OCI-M2 (cell line): ENCODE measurements at regions not wholly inside any gene's neighbourhood (a gene's known extent, or its start where the extent isn't known, plus 50 kb on each side); places are given as distances from the start of the nearest gene placed in this dataset.

Experiments used
- DNase-seq: peaks from one replicate; lab custom pipeline; 2025; ENCODE audit not compliant: unreplicated experiment; lab: John Stamatoyannopoulos, UW

GRCh38 chr1:60234776-60235175, 161.2 kb upstream of the C1orf87 start:
- no peak for DNase-seq

- DNase-seq = no peak
Observed at GRCh38 chr1:60229821-60230220, 156.3 kb upstream of the C1orf87 start.

GRCh38 chr1:60228041-60228491, 154.5 kb upstream of the C1orf87 start:
- no peak for DNase-seq

- DNase-seq = no peak
Observed at GRCh38 chr1:60227601-60228000, 154.0 kb upstream of the C1orf87 start.

GRCh38 chr1:60225486-60225885, 151.9 kb upstream of the C1orf87 start:
- no peak for DNase-seq

- DNase-seq = no peak
Observed at GRCh38 chr1:60224523-60224922, 151.0 kb upstream of the C1orf87 start.

GRCh38 chr1:60223158-60223557, 149.6 kb upstream of the C1orf87 start:
- no peak for DNase-seq

- no peak for DNase-seq
Observed at GRCh38 chr1:60222360-60223115, 149.0 kb upstream of the C1orf87 start.

GRCh38 chr1:60213253-60213652, 139.7 kb upstream of the C1orf87 start:
- no peak for DNase-seq

GRCh38 chr1:60196026-60196425, 122.5 kb upstream of the C1orf87 start:
- no peak for DNase-seq

- no peak for DNase-seq
Observed at GRCh38 chr1:60185684-60186083, 112.1 kb upstream of the C1orf87 start.

- no peak for DNase-seq
Observed at GRCh38 chr1:60184521-60184920, 111.0 kb upstream of the C1orf87 start.

- no peak for DNase-seq
Observed at GRCh38 chr1:60173729-60174505, 100.3 kb upstream of the C1orf87 start.

GRCh38 chr1:60173006-60173405, 99.4 kb upstream of the C1orf87 start:
- no peak for DNase-seq

GRCh38 chr1:60171801-60172200, 98.2 kb upstream of the C1orf87 start:
- no peak for DNase-seq

GRCh38 chr1:60170709-60171108, 97.1 kb upstream of the C1orf87 start:
- no peak for DNase-seq

GRCh38 chr1:60169206-60169605, 95.6 kb upstream of the C1orf87 start:
- DNase-seq = no peak

- no peak for DNase-seq
Observed at GRCh38 chr1:60162936-60163335, 89.4 kb upstream of the C1orf87 start.

- no peak for DNase-seq
Observed at GRCh38 chr1:60160141-60160540, 86.6 kb upstream of the C1orf87 start.

- DNase-seq = no peak
Observed at GRCh38 chr1:60156371-60156770, 82.8 kb upstream of the C1orf87 start.

- no peak for DNase-seq
Observed at GRCh38 chr1:60153961-60154360, 80.4 kb upstream of the C1orf87 start.

- no peak for DNase-seq
Observed at GRCh38 chr1:60152891-60153290, 79.3 kb upstream of the C1orf87 start.
